C4-2B (cell line): ENCODE measurements at regions not wholly inside any gene's neighbourhood (a gene's known extent, or its start where the extent isn't known, plus 50 kb on each side); places are given as distances from the start of the nearest gene placed in this dataset.

Experiments used
- ZFX ChIP-seq: fragments of 450-650 bp; IDR thresholded peaks from 2 replicates; pipeline ENCODE4 v1.6.1; 2017
- TF ChIP-seq, protein P1 (sequence below): fragments of 450-650 bp; conservative IDR thresholded peaks from 2 replicates; pipeline ENCODE4 v1.5.1; 2017; ENCODE audit warnings: mild to moderate bottlenecking

- TF ChIP-seq, protein P1, sequence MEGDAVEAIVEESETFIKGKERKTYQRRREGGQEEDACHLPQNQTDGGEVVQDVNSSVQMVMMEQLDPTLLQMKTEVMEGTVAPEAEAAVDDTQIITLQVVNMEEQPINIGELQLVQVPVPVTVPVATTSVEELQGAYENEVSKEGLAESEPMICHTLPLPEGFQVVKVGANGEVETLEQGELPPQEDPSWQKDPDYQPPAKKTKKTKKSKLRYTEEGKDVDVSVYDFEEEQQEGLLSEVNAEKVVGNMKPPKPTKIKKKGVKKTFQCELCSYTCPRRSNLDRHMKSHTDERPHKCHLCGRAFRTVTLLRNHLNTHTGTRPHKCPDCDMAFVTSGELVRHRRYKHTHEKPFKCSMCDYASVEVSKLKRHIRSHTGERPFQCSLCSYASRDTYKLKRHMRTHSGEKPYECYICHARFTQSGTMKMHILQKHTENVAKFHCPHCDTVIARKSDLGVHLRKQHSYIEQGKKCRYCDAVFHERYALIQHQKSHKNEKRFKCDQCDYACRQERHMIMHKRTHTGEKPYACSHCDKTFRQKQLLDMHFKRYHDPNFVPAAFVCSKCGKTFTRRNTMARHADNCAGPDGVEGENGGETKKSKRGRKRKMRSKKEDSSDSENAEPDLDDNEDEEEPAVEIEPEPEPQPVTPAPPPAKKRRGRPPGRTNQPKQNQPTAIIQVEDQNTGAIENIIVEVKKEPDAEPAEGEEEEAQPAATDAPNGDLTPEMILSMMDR = no peak
- TF ChIP-seq ZFX = no peak
Observed at GRCh38 chr5:164868761-164869160, 1363.3 kb downstream of the MAT2B start.
